ENCODE measurements at regions not wholly inside any gene's neighbourhood (a gene's known extent, or its start where the extent isn't known, plus 50 kb on each side); places are given as distances from the start of the nearest gene placed in this dataset.

DNA sequence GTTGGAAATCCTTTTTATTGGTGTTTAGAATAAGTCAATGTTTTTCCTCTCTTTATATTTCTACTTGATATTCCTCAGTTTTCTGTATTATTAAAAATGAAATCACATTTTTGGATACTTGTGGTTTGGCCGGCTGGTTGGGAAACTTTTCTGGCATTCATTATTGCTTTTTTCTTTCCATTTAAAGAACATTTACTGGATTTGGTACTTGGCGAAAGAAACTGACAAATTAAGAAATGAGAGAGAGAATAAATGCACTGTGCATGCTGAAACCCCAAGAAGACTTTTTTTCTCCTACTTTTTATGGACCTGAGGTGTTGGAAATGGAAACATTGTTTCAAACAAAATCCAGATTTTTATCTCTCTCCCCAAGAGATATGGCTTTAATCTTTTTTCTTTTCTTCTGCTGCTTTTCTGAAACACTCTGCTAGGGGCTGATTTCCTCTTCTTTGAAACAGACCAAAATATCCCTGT, 128.4 kb downstream of the SNX18 start:
- ATAC-seq (peak in 2 of 4 donors; percentile 11 to 18), DNase-seq (no peak), FAIRE-seq (no peak)
- no peaks in the 10 kb centered on the region for H3K36me3 ChIP-seq
- TF ChIP-seq, protein P1, sequence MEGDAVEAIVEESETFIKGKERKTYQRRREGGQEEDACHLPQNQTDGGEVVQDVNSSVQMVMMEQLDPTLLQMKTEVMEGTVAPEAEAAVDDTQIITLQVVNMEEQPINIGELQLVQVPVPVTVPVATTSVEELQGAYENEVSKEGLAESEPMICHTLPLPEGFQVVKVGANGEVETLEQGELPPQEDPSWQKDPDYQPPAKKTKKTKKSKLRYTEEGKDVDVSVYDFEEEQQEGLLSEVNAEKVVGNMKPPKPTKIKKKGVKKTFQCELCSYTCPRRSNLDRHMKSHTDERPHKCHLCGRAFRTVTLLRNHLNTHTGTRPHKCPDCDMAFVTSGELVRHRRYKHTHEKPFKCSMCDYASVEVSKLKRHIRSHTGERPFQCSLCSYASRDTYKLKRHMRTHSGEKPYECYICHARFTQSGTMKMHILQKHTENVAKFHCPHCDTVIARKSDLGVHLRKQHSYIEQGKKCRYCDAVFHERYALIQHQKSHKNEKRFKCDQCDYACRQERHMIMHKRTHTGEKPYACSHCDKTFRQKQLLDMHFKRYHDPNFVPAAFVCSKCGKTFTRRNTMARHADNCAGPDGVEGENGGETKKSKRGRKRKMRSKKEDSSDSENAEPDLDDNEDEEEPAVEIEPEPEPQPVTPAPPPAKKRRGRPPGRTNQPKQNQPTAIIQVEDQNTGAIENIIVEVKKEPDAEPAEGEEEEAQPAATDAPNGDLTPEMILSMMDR (IDR thresholded peaks at IDR 0.05) = no peak
- 75 to 87% methylated on average over 2 of the region's 2 CpGs for WGBS, 2 donors
- H3K27me3 ChIP-seq = no peaks in the 10 kb centered on the region
- intact Hi-C loops (cut with DNase I) = no loop called here
- H3K9me3 ChIP-seq = no peaks in the 10 kb centered on the region
- H3K4me1 ChIP-seq = no peaks in the 10 kb centered on the region
- peak overlapping the region in 2 of 4 donors; percentile 35 to 40 for H3K27ac ChIP-seq
- H3K4me3 ChIP-seq = no peak overlapping the region

GRCh38 chr5:54644226-54644625, 126.7 kb downstream of the SNX18 start:
- H3K36me3 ChIP-seq = no peaks in the 10 kb centered on the region

GRCh38 chr5:54643685-54644106, 126.1 kb downstream of the SNX18 start:
- Histone ChIP-seq H3K9me3 (no peaks in the 10 kb centered on the region), H3K4me1 (no peaks in the 10 kb centered on the region), H3K4me3 (no peak overlapping the region), H3K27ac (no peak overlapping the region), H3K27me3 (no peaks in the 10 kb centered on the region), H3K36me3 (no peaks in the 10 kb centered on the region)
- intact Hi-C loops (cut with DNase I) = no loop called here
- ATAC-seq (no peak), FAIRE-seq (no peak), DNase-seq (no peak)
- WGBS, 2 donors = 43 to 55% methylated on average over 4 of the region's 4 CpGs
- TF ChIP-seq, protein P1 (IDR thresholded peaks at IDR 0.05) = no peak

More at GRCh38 chr5:54644226-54644625, 126.7 kb downstream of the SNX18 start:
- Histone ChIP-seq H3K4me1 (no peaks in the 10 kb centered on the region), H3K27ac (no peak overlapping the region), H3K9me3 (no peaks in the 10 kb centered on the region), H3K27me3 (no peaks in the 10 kb centered on the region), H3K4me3 (no peak overlapping the region)
- TF ChIP-seq, protein P1 (IDR thresholded peaks at IDR 0.05) = no peak
- DNase-seq (no peak), FAIRE-seq (no peak), ATAC-seq (peak in 1 of 4 donors; percentile 29)
- intact Hi-C loops (cut with DNase I) = no loop called here
- 63 to 66% methylated on average over 4 of the region's 4 CpGs for WGBS, 2 donors

GRCh38 chr5:54639621-54640020, 122.1 kb downstream of the SNX18 start:
- no peak for FAIRE-seq
- intact Hi-C loops (cut with DNase I) = no loop called here

GRCh38 chr5:54638106-54638505, 120.5 kb downstream of the SNX18 start:
- no peaks in the 10 kb centered on the region for H3K27me3 ChIP-seq
- ATAC-seq (no peak), FAIRE-seq (no peak), DNase-seq (no peak)
- intact Hi-C loops (cut with DNase I) = no loop called here
- H3K9me3 ChIP-seq = no peaks in the 10 kb centered on the region
- TF ChIP-seq, protein P1 (IDR thresholded peaks at IDR 0.05) = no peak
- no peaks in the 10 kb centered on the region for H3K36me3 ChIP-seq
- no peak overlapping the region for H3K4me3 ChIP-seq
- WGBS, 2 donors = 73 to 80% methylated on average over 2 of the region's 2 CpGs
- H3K4me1 ChIP-seq = no peaks in the 10 kb centered on the region
- H3K27ac ChIP-seq = no peak overlapping the region

More at GRCh38 chr5:54639621-54640020, 122.1 kb downstream of the SNX18 start:
- Histone ChIP-seq H3K4me3 (no peak overlapping the region), H3K36me3 (no peaks in the 10 kb centered on the region), H3K27ac (no peak overlapping the region), H3K27me3 (no peaks in the 10 kb centered on the region), H3K4me1 (no peaks in the 10 kb centered on the region), H3K9me3 (no peaks in the 10 kb centered on the region)
- 78 to 84% methylated on average over 5 of the region's 5 CpGs for WGBS, 2 donors
- ATAC-seq (no peak), DNase-seq (no peak)
- TF ChIP-seq, protein P1 (IDR thresholded peaks at IDR 0.05) = no peak

Measured in pancreas (tissue), 10 donors.